ENCODE measurements at regions not wholly inside any gene's neighbourhood (a gene's known extent, or its start where the extent isn't known, plus 50 kb on each side); places are given as distances from the start of the nearest gene placed in this dataset.
"Not testable (repeated sequence)": the region's sequence is repeated elsewhere in the genome, so short reads cannot be mapped to it uniquely, and the experiment has no call there.

GRCh38 chr11:98423933-98424332 is 596.8 kb upstream of the CNTN5 start:
- TF ChIP-seq, protein P1, sequence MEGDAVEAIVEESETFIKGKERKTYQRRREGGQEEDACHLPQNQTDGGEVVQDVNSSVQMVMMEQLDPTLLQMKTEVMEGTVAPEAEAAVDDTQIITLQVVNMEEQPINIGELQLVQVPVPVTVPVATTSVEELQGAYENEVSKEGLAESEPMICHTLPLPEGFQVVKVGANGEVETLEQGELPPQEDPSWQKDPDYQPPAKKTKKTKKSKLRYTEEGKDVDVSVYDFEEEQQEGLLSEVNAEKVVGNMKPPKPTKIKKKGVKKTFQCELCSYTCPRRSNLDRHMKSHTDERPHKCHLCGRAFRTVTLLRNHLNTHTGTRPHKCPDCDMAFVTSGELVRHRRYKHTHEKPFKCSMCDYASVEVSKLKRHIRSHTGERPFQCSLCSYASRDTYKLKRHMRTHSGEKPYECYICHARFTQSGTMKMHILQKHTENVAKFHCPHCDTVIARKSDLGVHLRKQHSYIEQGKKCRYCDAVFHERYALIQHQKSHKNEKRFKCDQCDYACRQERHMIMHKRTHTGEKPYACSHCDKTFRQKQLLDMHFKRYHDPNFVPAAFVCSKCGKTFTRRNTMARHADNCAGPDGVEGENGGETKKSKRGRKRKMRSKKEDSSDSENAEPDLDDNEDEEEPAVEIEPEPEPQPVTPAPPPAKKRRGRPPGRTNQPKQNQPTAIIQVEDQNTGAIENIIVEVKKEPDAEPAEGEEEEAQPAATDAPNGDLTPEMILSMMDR (conservative IDR thresholded peaks at IDR 0.05): no peak
- H3K27ac ChIP-seq: no peak overlapping the region

DNA sequence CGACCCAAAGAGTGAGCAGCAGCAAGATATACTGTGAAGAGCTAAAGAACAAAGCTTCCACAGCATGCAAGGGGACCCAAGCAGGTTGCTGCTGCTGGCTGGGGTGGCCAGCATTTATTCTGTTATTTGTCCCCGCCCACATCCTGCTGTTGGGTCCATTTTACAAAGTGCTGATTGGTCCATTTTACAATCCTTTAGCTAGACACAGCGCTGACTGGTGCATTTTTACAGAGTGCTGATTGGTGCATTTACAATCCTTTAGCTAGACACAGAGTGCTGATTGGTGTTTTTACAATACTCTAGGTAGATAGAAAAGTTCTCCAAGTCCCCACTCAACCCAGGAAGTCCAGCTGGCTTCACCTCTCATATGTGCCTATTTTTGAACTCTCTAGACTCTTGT is 596.0 kb upstream of the CNTN5 start:
- not testable (repeated sequence) for H3K27ac ChIP-seq

DNA sequence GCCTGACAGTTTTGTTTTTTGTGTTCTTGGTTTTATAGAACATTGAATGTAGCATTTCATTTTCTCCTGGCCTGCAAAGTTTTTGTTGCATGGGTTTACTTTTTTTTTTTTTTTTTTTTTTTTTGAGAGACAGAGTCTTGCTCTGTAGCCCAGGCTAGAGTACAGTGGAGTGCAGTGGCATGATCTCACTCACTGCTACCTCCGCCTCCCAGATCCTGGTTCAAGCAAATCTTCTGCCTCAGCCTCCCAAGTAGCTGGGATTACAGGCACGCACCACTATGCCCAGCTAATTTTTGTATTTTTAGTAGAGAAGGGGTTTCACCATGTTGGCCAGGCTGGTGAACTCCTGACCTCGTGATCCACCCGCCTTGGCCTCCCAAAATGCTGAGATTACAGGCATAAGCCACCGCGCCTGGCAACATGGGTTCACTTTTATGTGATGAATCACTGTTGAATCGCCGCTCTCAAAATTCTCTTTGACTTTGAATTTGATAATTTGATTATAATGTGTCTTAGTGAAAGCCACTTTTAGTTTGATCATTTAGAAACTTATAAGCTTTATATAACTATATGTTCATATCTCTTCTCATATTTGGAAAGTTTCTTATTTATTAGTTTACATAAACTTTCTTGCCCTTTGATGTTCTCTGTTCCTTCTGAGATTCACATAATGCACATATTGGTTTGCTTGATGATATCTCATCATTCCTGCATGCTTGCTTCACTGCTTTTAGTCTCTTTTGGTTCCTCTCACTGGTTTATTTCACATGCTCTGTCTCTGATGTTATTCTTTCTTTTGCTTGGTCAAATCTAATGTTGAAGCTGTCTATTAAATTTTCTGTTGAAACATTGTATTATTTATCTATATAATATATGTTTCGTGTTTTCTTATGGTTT is 589.0 kb upstream of the CNTN5 start:
- TF ChIP-seq, protein P1 (conservative IDR thresholded peaks at IDR 0.05): no peak
- H3K27ac ChIP-seq: no peak overlapping the region

DNA sequence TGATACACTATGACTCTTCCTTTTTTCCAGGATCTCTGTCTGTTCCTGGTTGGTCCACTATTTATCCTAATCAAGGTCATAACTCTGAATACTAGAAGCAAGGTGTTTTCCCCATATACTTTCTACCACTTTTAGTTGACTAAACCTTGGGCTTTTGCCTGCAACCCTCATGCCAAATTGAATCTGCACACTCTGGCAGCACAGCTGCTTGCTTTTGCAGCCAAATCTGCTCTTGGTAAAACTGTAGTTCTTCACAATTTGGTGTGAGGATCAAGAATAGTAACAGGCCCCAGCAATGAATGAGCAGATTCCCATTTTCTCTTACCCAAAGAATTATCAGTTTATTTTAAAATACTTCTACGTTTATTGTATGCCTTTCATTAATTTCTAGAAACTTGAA is 586.5 kb upstream of the CNTN5 start:
- TF ChIP-seq, protein P1 (conservative IDR thresholded peaks at IDR 0.05): no peak
- no peak overlapping the region for H3K27ac ChIP-seq

GRCh38 chr11:98453378-98453777 is 567.4 kb upstream of the CNTN5 start:
- H3K27ac ChIP-seq: no peak overlapping the region

GRCh38 chr11:98455500-98456307 is 565.0 kb upstream of the CNTN5 start:
- H3K27ac ChIP-seq: no peak overlapping the region
- TF ChIP-seq, protein P1 (conservative IDR thresholded peaks at IDR 0.05): peak; percentile 38; the same call in 1 of the 2 replicates

More at GRCh38 chr11:98453378-98453777, 567.4 kb upstream of the CNTN5 start:
- TF ChIP-seq, protein P1 (conservative IDR thresholded peaks at IDR 0.05): no peak

DNA sequence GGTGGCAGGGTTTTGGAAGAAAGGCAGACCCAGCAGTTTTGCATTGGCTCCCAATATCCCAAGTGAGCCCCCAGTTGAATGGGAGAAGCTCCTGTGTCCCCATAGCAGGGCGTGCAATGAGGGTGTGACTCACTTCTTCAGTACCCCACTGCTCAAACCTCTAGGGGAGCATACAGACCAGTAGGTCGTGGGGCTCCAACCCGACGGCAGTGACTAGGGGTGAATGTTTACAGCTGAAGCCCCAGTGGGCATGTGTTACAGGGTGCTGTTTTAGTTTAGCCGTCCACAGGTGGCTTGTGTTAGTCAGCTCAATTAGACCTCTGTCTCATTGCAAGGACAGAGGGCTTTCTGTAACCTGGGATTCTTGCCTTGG is 564.5 kb upstream of the CNTN5 start:
- TF ChIP-seq, protein P1 (conservative IDR thresholded peaks at IDR 0.05): no peak
- H3K27ac ChIP-seq: no peak overlapping the region
